Activated B cell treated with CpG ODN at 0.5 μM for 24 hours (primary cell): ENCODE measurements at regions not wholly inside any gene's neighbourhood (a gene's known extent, or its start where the extent isn't known, plus 50 kb on each side); places are given as distances from the start of the nearest gene placed in this dataset.

Experiments used
- ATAC-seq: fragments of 200-7000 bp; cut with Tn5 transposase; one replicate; pipeline ENCODE4 v1.10.0; 2021; ENCODE audit warnings: low read depth, mild to moderate bottlenecking, moderate library complexity
- CTCF ChIA-PET: fragments of 350-600 bp; sonication (Branson Sonifier 250); formaldehyde crosslinking; loops from one replicate; lab custom pipeline; 2021; ENCODE audit warnings: antibody characterized with exemption; lab: Charles Lee
- POLR2A ChIA-PET: fragments of 350-600 bp; sonication (Branson Sonifier 250); formaldehyde crosslinking; loops from one replicate; lab custom pipeline; 2021; ENCODE audit warnings: antibody characterized with exemption; lab: Charles Lee
- DNase-seq: peaks from one replicate; pipeline ENCODE4 v3.0.0; 2022
- H3K27ac Mint-ChIP-seq: one replicate; pipeline ENCODE4 v1.8.0; 2020; ENCODE audit warnings: mixed read lengths
- H3K27me3 Mint-ChIP-seq: one replicate; pipeline ENCODE4 v1.8.0; 2021; ENCODE audit warnings: mixed read lengths
- H3K36me3 Mint-ChIP-seq: one replicate; pipeline ENCODE4 v1.8.0; 2021; ENCODE audit warnings: low read depth, mixed read lengths
- H3K4me1 Mint-ChIP-seq: one replicate; pipeline ENCODE4 v1.8.0; 2021; ENCODE audit warnings: mixed read lengths
- H3K4me3 Mint-ChIP-seq: one replicate; pipeline ENCODE4 v1.8.0; 2020; ENCODE audit warnings: mild to moderate bottlenecking, mixed read lengths
- H3K9me3 Mint-ChIP-seq: one replicate; pipeline ENCODE4 v1.8.0; 2020; ENCODE audit warnings: mixed read lengths
- intact Hi-C: fragments of 100-400 bp; cut with micrococcal nuclease; formaldehyde crosslinking; loops from one replicate; pipeline ENCODE4 v1.15.1; 2024
- TF ChIP-seq, protein P1 (sequence below): fragments of 200-600 bp; IDR thresholded peaks from one replicate; pipeline ENCODE4 v1.8.0; 2022; ENCODE audit warnings: antibody characterized with exemption, mild to moderate bottlenecking

DNA sequence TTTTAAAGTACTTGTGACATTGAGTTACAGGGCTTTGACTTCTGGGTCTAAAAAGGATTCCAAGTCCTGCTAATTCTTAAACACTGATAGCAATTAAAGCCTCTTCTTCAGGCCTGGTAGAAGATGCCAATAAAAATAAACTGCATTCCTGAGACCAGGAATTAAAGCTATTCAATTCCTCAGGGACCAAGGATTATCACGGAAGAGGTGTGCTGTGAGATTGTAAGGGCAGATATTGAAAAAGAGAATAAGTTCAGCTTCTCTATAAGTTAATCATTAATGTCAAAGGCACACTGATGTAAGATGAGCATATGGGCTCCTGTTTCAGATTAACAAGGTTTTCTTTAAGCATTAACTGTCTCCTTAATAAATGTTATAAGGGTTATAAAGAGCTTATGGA is 611.3 kb downstream of the SI start:
- no peak for ATAC-seq
- H3K27me3 Mint-ChIP-seq: no peaks in the 10 kb centered on the region
- ChIA-PET CTCF (no interaction called here), POLR2A (no interaction called here)
- TF ChIP-seq, protein P1, sequence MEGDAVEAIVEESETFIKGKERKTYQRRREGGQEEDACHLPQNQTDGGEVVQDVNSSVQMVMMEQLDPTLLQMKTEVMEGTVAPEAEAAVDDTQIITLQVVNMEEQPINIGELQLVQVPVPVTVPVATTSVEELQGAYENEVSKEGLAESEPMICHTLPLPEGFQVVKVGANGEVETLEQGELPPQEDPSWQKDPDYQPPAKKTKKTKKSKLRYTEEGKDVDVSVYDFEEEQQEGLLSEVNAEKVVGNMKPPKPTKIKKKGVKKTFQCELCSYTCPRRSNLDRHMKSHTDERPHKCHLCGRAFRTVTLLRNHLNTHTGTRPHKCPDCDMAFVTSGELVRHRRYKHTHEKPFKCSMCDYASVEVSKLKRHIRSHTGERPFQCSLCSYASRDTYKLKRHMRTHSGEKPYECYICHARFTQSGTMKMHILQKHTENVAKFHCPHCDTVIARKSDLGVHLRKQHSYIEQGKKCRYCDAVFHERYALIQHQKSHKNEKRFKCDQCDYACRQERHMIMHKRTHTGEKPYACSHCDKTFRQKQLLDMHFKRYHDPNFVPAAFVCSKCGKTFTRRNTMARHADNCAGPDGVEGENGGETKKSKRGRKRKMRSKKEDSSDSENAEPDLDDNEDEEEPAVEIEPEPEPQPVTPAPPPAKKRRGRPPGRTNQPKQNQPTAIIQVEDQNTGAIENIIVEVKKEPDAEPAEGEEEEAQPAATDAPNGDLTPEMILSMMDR: no peak
- no peak overlapping the region for H3K4me3 Mint-ChIP-seq
- no peak for DNase-seq
- H3K9me3 Mint-ChIP-seq: peaks cover 20% of the 10 kb centered on the region
- H3K36me3 Mint-ChIP-seq: no peaks in the 10 kb centered on the region
- no peaks in the 10 kb centered on the region for H3K4me1 Mint-ChIP-seq
- H3K27ac Mint-ChIP-seq: no peak overlapping the region
- intact Hi-C loops: no loop called here

GRCh38 chr3:164465172-164465571 is 613.1 kb downstream of the SI start:
- POLR2A ChIA-PET: no interaction called here
- Mint-ChIP-seq H3K27me3 (no peaks in the 10 kb centered on the region), H3K36me3 (no peaks in the 10 kb centered on the region), H3K9me3 (peaks cover 16% of the 10 kb centered on the region), H3K4me1 (no peaks in the 10 kb centered on the region), H3K27ac (no peak overlapping the region), H3K4me3 (no peak overlapping the region)
- CTCF ChIA-PET: no interaction called here
- intact Hi-C loops: no loop called here
- TF ChIP-seq, protein P1: no peak
- DNase-seq (no peak), ATAC-seq (no peak)

- H3K27ac Mint-ChIP-seq: no peak overlapping the region
- H3K4me1 Mint-ChIP-seq: no peaks in the 10 kb centered on the region
- H3K27me3 Mint-ChIP-seq: no peaks in the 10 kb centered on the region
- DNase-seq: no peak
- TF ChIP-seq, protein P1: no peak
- intact Hi-C loops: no loop called here
- ATAC-seq: no peak
- H3K36me3 Mint-ChIP-seq: no peaks in the 10 kb centered on the region
- H3K4me3 Mint-ChIP-seq: no peak overlapping the region
- peaks cover 10% of the 10 kb centered on the region for H3K9me3 Mint-ChIP-seq
- CTCF ChIA-PET: no interaction called here
- POLR2A ChIA-PET: no interaction called here
Observed at GRCh38 chr3:164460851-164461250, 617.4 kb downstream of the SI start.

GRCh38 chr3:164459521-164460151 is 618.7 kb downstream of the SI start:
- intact Hi-C loops: no loop called here
- ATAC-seq (no peak), DNase-seq (no peak)
- ChIA-PET POLR2A (no interaction called here), CTCF (no interaction called here)
- Mint-ChIP-seq H3K9me3 (peaks cover 7% of the 10 kb centered on the region), H3K27ac (no peak overlapping the region), H3K27me3 (no peaks in the 10 kb centered on the region), H3K4me1 (no peaks in the 10 kb centered on the region), H3K4me3 (no peak overlapping the region), H3K36me3 (no peaks in the 10 kb centered on the region)
- TF ChIP-seq, protein P1: no peak

DNA sequence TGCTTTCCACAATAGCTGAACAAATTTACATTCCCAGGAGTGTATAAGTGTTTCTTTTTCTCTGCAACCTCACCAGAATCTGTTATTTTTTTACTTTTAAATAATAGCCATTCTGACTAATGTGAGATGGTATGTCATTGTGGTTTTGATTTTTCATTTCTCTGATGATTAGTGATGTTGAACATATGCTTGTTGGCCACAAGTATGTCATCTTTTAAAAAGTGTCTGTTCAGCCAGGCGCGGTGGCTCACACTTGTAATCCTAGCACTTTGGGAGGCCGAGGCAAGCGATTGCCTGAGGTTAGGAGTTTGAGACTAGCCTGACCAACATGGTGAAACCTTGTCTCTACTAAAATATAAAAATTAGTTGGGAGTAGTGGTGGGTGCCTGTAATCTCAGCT is 619.3 kb downstream of the SI start:
- ChIA-PET POLR2A (no interaction called here), CTCF (no interaction called here)
- DNase-seq (no peak), ATAC-seq (no peak)
- H3K4me3 Mint-ChIP-seq: no peak overlapping the region
- no peak overlapping the region for H3K27ac Mint-ChIP-seq
- no peaks in the 10 kb centered on the region for H3K4me1 Mint-ChIP-seq
- peaks cover 7% of the 10 kb centered on the region for H3K9me3 Mint-ChIP-seq
- no peaks in the 10 kb centered on the region for H3K36me3 Mint-ChIP-seq
- intact Hi-C loops: no loop called here
- H3K27me3 Mint-ChIP-seq: no peaks in the 10 kb centered on the region
- TF ChIP-seq, protein P1: no peak
